ENCODE measurements at regions not wholly inside any gene's neighbourhood (a gene's known extent, or its start where the extent isn't known, plus 50 kb on each side); places are given as distances from the start of the nearest gene placed in this dataset.

- H3K27ac Mint-ChIP-seq (ENCODE audit: unreplicated experiment): no peak overlapping the region
- H3K9me3 Mint-ChIP-seq (ENCODE audit: low read depth): no peaks in the 10 kb centered on the region
- H3K4me1 Mint-ChIP-seq (ENCODE audit: low read depth): peaks cover 13% of the 10 kb centered on the region
- no peaks in the 10 kb centered on the region for H3K36me3 Mint-ChIP-seq (ENCODE audit: low read depth)
- no peak for DNase-seq (ENCODE audit: low spot score)
- H3K27me3 Mint-ChIP-seq (ENCODE audit: low read depth): peaks cover 4% of the 10 kb centered on the region
- H3K4me3 Mint-ChIP-seq (ENCODE audit: unreplicated experiment): no peak overlapping the region
- TF ChIP-seq CTCF (IDR thresholded peaks at IDR 0.05): no peak
Measured at GRCh38 chr21:36550761-36551160, 70.8 kb upstream of the CLDN14 start.

- no peak overlapping the region for H3K27ac Mint-ChIP-seq (ENCODE audit: unreplicated experiment)
Measured at GRCh38 chr21:36551321-36551720, 71.4 kb upstream of the CLDN14 start.

GRCh38 chr21:36551731-36552433 is 72.0 kb upstream of the CLDN14 start:
- Mint-ChIP-seq H3K4me3 (ENCODE audit: unreplicated experiment) (no peak overlapping the region), H3K27ac (ENCODE audit: unreplicated experiment) (no peak overlapping the region), H3K36me3 (ENCODE audit: low read depth) (no peaks in the 10 kb centered on the region), H3K9me3 (ENCODE audit: low read depth) (no peaks in the 10 kb centered on the region), H3K27me3 (ENCODE audit: low read depth) (peaks cover 4% of the 10 kb centered on the region), H3K4me1 (ENCODE audit: low read depth) (peaks cover 9% of the 10 kb centered on the region)
- TF ChIP-seq CTCF (IDR thresholded peaks at IDR 0.05): no peak
- no peak for DNase-seq (ENCODE audit: low spot score)

More at GRCh38 chr21:36551321-36551720, 71.4 kb upstream of the CLDN14 start:
- DNase-seq (ENCODE audit: low spot score): no peak
- Mint-ChIP-seq H3K36me3 (ENCODE audit: low read depth) (no peaks in the 10 kb centered on the region), H3K9me3 (ENCODE audit: low read depth) (no peaks in the 10 kb centered on the region), H3K27me3 (ENCODE audit: low read depth) (peaks cover 4% of the 10 kb centered on the region), H3K4me3 (ENCODE audit: unreplicated experiment) (no peak overlapping the region), H3K4me1 (ENCODE audit: low read depth) (peaks cover 10% of the 10 kb centered on the region)
- no peak for TF ChIP-seq CTCF (IDR thresholded peaks at IDR 0.05)

- H3K9me3 Mint-ChIP-seq (ENCODE audit: low read depth): no peaks in the 10 kb centered on the region
- peaks cover 4% of the 10 kb centered on the region for H3K27me3 Mint-ChIP-seq (ENCODE audit: low read depth)
- H3K27ac Mint-ChIP-seq (ENCODE audit: unreplicated experiment): no peak overlapping the region
- H3K4me1 Mint-ChIP-seq (ENCODE audit: low read depth): peaks cover 9% of the 10 kb centered on the region
- TF ChIP-seq CTCF (IDR thresholded peaks at IDR 0.05): no peak
- H3K4me3 Mint-ChIP-seq (ENCODE audit: unreplicated experiment): no peak overlapping the region
- no peaks in the 10 kb centered on the region for H3K36me3 Mint-ChIP-seq (ENCODE audit: low read depth)
- DNase-seq (ENCODE audit: low spot score): no peak
Measured at GRCh38 chr21:36552434-36552785, 72.5 kb upstream of the CLDN14 start.

- TF ChIP-seq CTCF (IDR thresholded peaks at IDR 0.05): no peak
Measured at GRCh38 chr21:36553406-36553805, 73.5 kb upstream of the CLDN14 start.

More at GRCh38 chr21:36553406-36553805, 73.5 kb upstream of the CLDN14 start:
- Mint-ChIP-seq H3K4me1 (ENCODE audit: low read depth) (peaks cover 9% of the 10 kb centered on the region), H3K4me3 (ENCODE audit: unreplicated experiment) (no peak overlapping the region), H3K9me3 (ENCODE audit: low read depth) (no peaks in the 10 kb centered on the region), H3K27me3 (ENCODE audit: low read depth) (peaks cover 6% of the 10 kb centered on the region), H3K27ac (ENCODE audit: unreplicated experiment) (no peak overlapping the region), H3K36me3 (ENCODE audit: low read depth) (no peaks in the 10 kb centered on the region)
- DNase-seq (ENCODE audit: low spot score): no peak

All from chondrocyte (in vitro differentiated cells).